ENCODE measurements at regions not wholly inside any gene's neighbourhood (a gene's known extent, or its start where the extent isn't known, plus 50 kb on each side); places are given as distances from the start of the nearest gene placed in this dataset.

- TF ChIP-seq MYNN (tag by site-specific recombination; IDR thresholded peaks at IDR 0.05; ENCODE audit: borderline replicate concordance): no peak
- TF ChIP-seq ZNF558 (tag by site-specific recombination; IDR thresholded peaks at IDR 0.05): no peak
- TF ChIP-seq ZNF660 (tag by site-specific recombination; IDR thresholded peaks at IDR 0.05): no peak
- no peak for TF ChIP-seq MZF1 (tag by site-specific recombination; IDR thresholded peaks at IDR 0.05; ENCODE audit: borderline replicate concordance)
- TF ChIP-seq PBX3 (CRISPR knock-in tag; IDR thresholded peaks at IDR 0.05): no peak
- TF ChIP-seq CTCF (tag by site-specific recombination; IDR thresholded peaks at IDR 0.05): no peak
- TF ChIP-seq BCL11B (tag by site-specific recombination; IDR thresholded peaks at IDR 0.05; ENCODE audit: low read depth): no peak
- no peak for TF ChIP-seq ZSCAN5A (tag by site-specific recombination; IDR thresholded peaks at IDR 0.05)
- no peak for TF ChIP-seq ZNF521 (tag by site-specific recombination; IDR thresholded peaks at IDR 0.05)
- no peak for TF ChIP-seq ZBTB10 (tag by site-specific recombination; IDR thresholded peaks at IDR 0.05)
- TF ChIP-seq KLF1 (tag by site-specific recombination; IDR thresholded peaks at IDR 0.05): no peak
- TF ChIP-seq ZNF596 (tag by site-specific recombination; IDR thresholded peaks at IDR 0.05): no peak
- no peak for TF ChIP-seq ZNF423 (tag by site-specific recombination; IDR thresholded peaks at IDR 0.05)
Measured at GRCh38 chr2:122982936-122983335, 1042.2 kb upstream of the CNTNAP5 start.
